Peyer's patch (tissue), 4 donors: ENCODE measurements at regions not wholly inside any gene's neighbourhood (a gene's known extent, or its start where the extent isn't known, plus 50 kb on each side); places are given as distances from the start of the nearest gene placed in this dataset.

ENCODE experiments used
- DNase-seq, 3 donors: peaks; one replicate each; pipeline ENCODE4 v3.0.0-alpha.2; 2017 to 2019
- H3K27ac ChIP-seq, 4 donors: fragments of 200-600 bp; sonication (generic); one replicate each; pipeline ENCODE4 v1.5.1; 2016 to 2019
- H3K27me3 ChIP-seq, 2 donors: fragments of 200-600 bp; sonication (generic); one replicate each; pipeline ENCODE4 v1.5.1; 2019
- H3K36me3 ChIP-seq, 3 donors: fragments of 200-600 bp; sonication (generic); one replicate each; pipeline ENCODE4 v1.5.1; 2016 to 2019
- H3K4me1 ChIP-seq, 4 donors: fragments of 200-600 bp; sonication (generic); one replicate each; pipeline ENCODE4 v1.5.1; 2016 to 2019
- H3K4me3 ChIP-seq, 4 donors: fragments of 200-600 bp; sonication (generic); 1 replicate in 3 of 4; 2 replicates in 1 of 4; pipeline ENCODE4 v1.5.1; 2016 to 2019; ENCODE audit warnings: mild to moderate bottlenecking in 1 of 4
- H3K9me3 ChIP-seq, 4 donors: fragments of 200-600 bp; sonication (generic); one replicate each; pipeline ENCODE4 v1.5.1; 2016 to 2019; ENCODE audit warnings: mild to moderate bottlenecking in 1 of 4
- POLR2A ChIP-seq, 2 donors: fragments of 450-650 bp; IDR thresholded peaks; one replicate each; pipeline ENCODE4 v1.5.1; 2017; ENCODE audit warnings: antibody characterized with exemption in 2 of 2, mild to moderate bottlenecking in 2 of 2, moderate library complexity in 2 of 2
- TF ChIP-seq, protein P1 (sequence below), 6 experiments: fragments of 450-650 bp in 4 of 6; fragments of 200-600 bp in 2 of 6; sonication (generic) in 1 of 6; IDR thresholded peaks; one replicate each; pipeline ENCODE4 v1.5.1; 2017 to 2019; ENCODE audit warnings: antibody characterized with exemption in 6 of 6, mild to moderate bottlenecking in 3 of 6, moderate library complexity in 1 of 6

DNA sequence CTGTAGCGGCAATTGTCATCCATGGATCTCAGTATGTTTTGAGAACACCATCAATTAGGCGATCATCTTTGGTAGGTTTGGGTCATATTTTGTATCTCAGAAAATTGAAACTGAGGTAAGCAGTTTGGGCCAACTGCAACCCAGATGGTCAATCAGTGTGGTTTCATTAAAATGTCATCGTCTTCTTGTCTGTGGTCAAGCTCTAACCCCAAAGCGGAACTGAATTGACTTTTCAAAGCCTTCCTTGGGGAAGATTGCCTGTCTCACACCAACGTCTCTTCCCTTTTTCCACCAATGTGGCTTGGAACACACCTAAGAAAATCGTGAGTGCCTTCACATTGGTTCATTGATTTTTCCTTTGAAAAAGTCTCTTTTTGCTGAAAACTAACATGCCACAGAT is 56.3 kb upstream of the UBAC2 start:
- TF ChIP-seq, protein P1, sequence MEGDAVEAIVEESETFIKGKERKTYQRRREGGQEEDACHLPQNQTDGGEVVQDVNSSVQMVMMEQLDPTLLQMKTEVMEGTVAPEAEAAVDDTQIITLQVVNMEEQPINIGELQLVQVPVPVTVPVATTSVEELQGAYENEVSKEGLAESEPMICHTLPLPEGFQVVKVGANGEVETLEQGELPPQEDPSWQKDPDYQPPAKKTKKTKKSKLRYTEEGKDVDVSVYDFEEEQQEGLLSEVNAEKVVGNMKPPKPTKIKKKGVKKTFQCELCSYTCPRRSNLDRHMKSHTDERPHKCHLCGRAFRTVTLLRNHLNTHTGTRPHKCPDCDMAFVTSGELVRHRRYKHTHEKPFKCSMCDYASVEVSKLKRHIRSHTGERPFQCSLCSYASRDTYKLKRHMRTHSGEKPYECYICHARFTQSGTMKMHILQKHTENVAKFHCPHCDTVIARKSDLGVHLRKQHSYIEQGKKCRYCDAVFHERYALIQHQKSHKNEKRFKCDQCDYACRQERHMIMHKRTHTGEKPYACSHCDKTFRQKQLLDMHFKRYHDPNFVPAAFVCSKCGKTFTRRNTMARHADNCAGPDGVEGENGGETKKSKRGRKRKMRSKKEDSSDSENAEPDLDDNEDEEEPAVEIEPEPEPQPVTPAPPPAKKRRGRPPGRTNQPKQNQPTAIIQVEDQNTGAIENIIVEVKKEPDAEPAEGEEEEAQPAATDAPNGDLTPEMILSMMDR (IDR thresholded peaks at IDR 0.05) = no peak
- TF ChIP-seq POLR2A (IDR thresholded peaks at IDR 0.05) = no peak
- H3K9me3 ChIP-seq = no peaks in the 10 kb centered on the region
- no peak overlapping the region for H3K4me3 ChIP-seq
- H3K27me3 ChIP-seq = no peaks in the 10 kb centered on the region
- H3K27ac ChIP-seq = no peak overlapping the region
- H3K36me3 ChIP-seq = no peaks in the 10 kb centered on the region
- no peak for DNase-seq
- H3K4me1 ChIP-seq = no peaks in the 10 kb centered on the region

GRCh38 chr13:99145461-99145860 is 55.2 kb upstream of the UBAC2 start:
- Histone ChIP-seq H3K4me1 (no peaks in the 10 kb centered on the region), H3K27me3 (no peaks in the 10 kb centered on the region), H3K4me3 (no peak overlapping the region), H3K36me3 (no peaks in the 10 kb centered on the region), H3K9me3 (no peaks in the 10 kb centered on the region), H3K27ac (no peak overlapping the region)
- DNase-seq = no peak
- TF ChIP-seq POLR2A (IDR thresholded peaks at IDR 0.05) = no peak
- TF ChIP-seq, protein P1 (IDR thresholded peaks at IDR 0.05) = no peak

- no peaks in the 10 kb centered on the region for H3K9me3 ChIP-seq
- H3K4me1 ChIP-seq = no peaks in the 10 kb centered on the region
- H3K27me3 ChIP-seq = no peaks in the 10 kb centered on the region
- TF ChIP-seq, protein P1 (IDR thresholded peaks at IDR 0.05) = no peak
- no peak for TF ChIP-seq POLR2A (IDR thresholded peaks at IDR 0.05)
- H3K4me3 ChIP-seq = no peak overlapping the region
- H3K27ac ChIP-seq = no peak overlapping the region
- DNase-seq = no peak
- no peaks in the 10 kb centered on the region for H3K36me3 ChIP-seq
Observed at GRCh38 chr13:99150575-99151361, 49.9 kb upstream of the UBAC2 start.
